Activated CD4-positive, alpha-beta T cell treated with anti-CD3 and anti-CD28 coated beads, Interleukin-2, amount 10 ng/mL, durations not matched to agents 24 days and 14 days (primary cell): ENCODE measurements at regions not wholly inside any gene's neighbourhood (a gene's known extent, or its start where the extent isn't known, plus 50 kb on each side); places are given as distances from the start of the nearest gene placed in this dataset.

Experiments
- DNase-seq: peaks from one replicate; pipeline ENCODE4 v3.0.0; 2022
- H3K27ac Mint-ChIP-seq: one replicate; pipeline ENCODE4 v1.8.0; 2022; ENCODE audit warnings: mild to moderate bottlenecking, mixed read lengths
- H3K27me3 Mint-ChIP-seq: one replicate; pipeline ENCODE4 v1.8.0; 2022; ENCODE audit warnings: mixed read lengths
- H3K36me3 Mint-ChIP-seq: one replicate; pipeline ENCODE4 v1.8.0; 2022; ENCODE audit warnings: low read depth, mild to moderate bottlenecking, mixed read lengths
- H3K4me1 Mint-ChIP-seq: one replicate; pipeline ENCODE4 v1.8.0; 2021; ENCODE audit warnings: mixed read lengths
- H3K4me3 Mint-ChIP-seq: one replicate; pipeline ENCODE4 v1.8.0; 2022; ENCODE audit warnings: mild to moderate bottlenecking, moderate library complexity, mixed read lengths
- H3K9me3 Mint-ChIP-seq: one replicate; pipeline ENCODE4 v1.8.0; 2021; ENCODE audit warnings: mixed read lengths
- intact Hi-C: fragments of 100-400 bp; cut with micrococcal nuclease; formaldehyde crosslinking; loops from one replicate; pipeline ENCODE4 v1.15.1; 2023

- DNase-seq, result no peak
- Mint-ChIP-seq H3K4me1 (peaks cover 24% of the 10 kb centered on the region), H3K27me3 (no peaks in the 10 kb centered on the region), H3K4me3 (no peak overlapping the region), H3K9me3 (peaks cover 13% of the 10 kb centered on the region), H3K36me3 (peaks cover 5% of the 10 kb centered on the region), H3K27ac (no peak overlapping the region)
- intact Hi-C loops, result no loop called here
Measured at GRCh38 chr21:38954588-38955004, 148.9 kb downstream of the ETS2 start.

- Mint-ChIP-seq H3K4me3 (no peak overlapping the region), H3K36me3 (peaks cover 2% of the 10 kb centered on the region), H3K27me3 (no peaks in the 10 kb centered on the region), H3K9me3 (peaks cover 16% of the 10 kb centered on the region), H3K4me1 (peaks cover 14% of the 10 kb centered on the region), H3K27ac (no peak overlapping the region)
- DNase-seq, result no peak
- intact Hi-C loops, result no loop called here
Measured at GRCh38 chr21:38953516-38953915, 147.8 kb downstream of the ETS2 start.

GRCh38 chr21:38952890-38953289, 147.2 kb downstream of the ETS2 start:
- intact Hi-C loops, result no loop called here
- Mint-ChIP-seq H3K9me3 (peaks cover 15% of the 10 kb centered on the region), H3K27me3 (no peaks in the 10 kb centered on the region), H3K27ac (no peak overlapping the region), H3K4me3 (no peak overlapping the region), H3K36me3 (peaks cover under 1% of the 10 kb centered on the region), H3K4me1 (peaks cover 9% of the 10 kb centered on the region)
- no peak for DNase-seq

- no peak for DNase-seq
- Mint-ChIP-seq H3K27ac (no peak overlapping the region), H3K36me3 (no peaks in the 10 kb centered on the region)
Measured at GRCh38 chr21:38951095-38951730, 145.5 kb downstream of the ETS2 start.

GRCh38 chr21:38950435-38951094, 144.8 kb downstream of the ETS2 start:
- Mint-ChIP-seq H3K36me3 (no peaks in the 10 kb centered on the region), H3K4me3 (no peak overlapping the region), H3K9me3 (peaks cover 17% of the 10 kb centered on the region), H3K27me3 (no peaks in the 10 kb centered on the region), H3K27ac (no peak overlapping the region), H3K4me1 (no peaks in the 10 kb centered on the region)
- intact Hi-C loops, result no loop called here
- no peak for DNase-seq

More at GRCh38 chr21:38951095-38951730, 145.5 kb downstream of the ETS2 start:
- intact Hi-C loops, result no loop called here
- Mint-ChIP-seq H3K4me1 (no peaks in the 10 kb centered on the region), H3K9me3 (peaks cover 17% of the 10 kb centered on the region), H3K4me3 (no peak overlapping the region), H3K27me3 (no peaks in the 10 kb centered on the region)

- H3K27me3 Mint-ChIP-seq, result no peaks in the 10 kb centered on the region
- no peak overlapping the region for H3K27ac Mint-ChIP-seq
- peaks cover 17% of the 10 kb centered on the region for H3K9me3 Mint-ChIP-seq
- intact Hi-C loops, result no loop called here
- H3K36me3 Mint-ChIP-seq, result no peaks in the 10 kb centered on the region
- H3K4me1 Mint-ChIP-seq, result no peaks in the 10 kb centered on the region
- no peak for DNase-seq
- no peak overlapping the region for H3K4me3 Mint-ChIP-seq
Measured at GRCh38 chr21:38949070-38949380, 143.3 kb downstream of the ETS2 start.

- H3K36me3 Mint-ChIP-seq, result no peaks in the 10 kb centered on the region
Measured at GRCh38 chr21:38948377-38949069, 142.8 kb downstream of the ETS2 start.

GRCh38 chr21:38945545-38946245, 140.0 kb downstream of the ETS2 start:
- no peaks in the 10 kb centered on the region for H3K4me1 Mint-ChIP-seq
- H3K4me3 Mint-ChIP-seq, result no peak overlapping the region
- H3K9me3 Mint-ChIP-seq, result peaks cover 17% of the 10 kb centered on the region
- H3K27me3 Mint-ChIP-seq, result no peaks in the 10 kb centered on the region
- intact Hi-C loops, result no loop called here
- no peak for DNase-seq
- H3K27ac Mint-ChIP-seq, result no peak overlapping the region
- H3K36me3 Mint-ChIP-seq, result no peaks in the 10 kb centered on the region

More at GRCh38 chr21:38948377-38949069, 142.8 kb downstream of the ETS2 start:
- no peak overlapping the region for H3K27ac Mint-ChIP-seq
- H3K27me3 Mint-ChIP-seq, result no peaks in the 10 kb centered on the region
- H3K4me3 Mint-ChIP-seq, result no peak overlapping the region
- no peaks in the 10 kb centered on the region for H3K4me1 Mint-ChIP-seq
- H3K9me3 Mint-ChIP-seq, result peaks cover 17% of the 10 kb centered on the region
- intact Hi-C loops, result no loop called here
- DNase-seq, result no peak

- no peak overlapping the region for H3K4me3 Mint-ChIP-seq
- H3K27ac Mint-ChIP-seq, result no peak overlapping the region
- H3K4me1 Mint-ChIP-seq, result no peaks in the 10 kb centered on the region
- no peak for DNase-seq
- H3K36me3 Mint-ChIP-seq, result no peaks in the 10 kb centered on the region
- H3K9me3 Mint-ChIP-seq, result peaks cover 11% of the 10 kb centered on the region
- no peaks in the 10 kb centered on the region for H3K27me3 Mint-ChIP-seq
- intact Hi-C loops, result no loop called here
Measured at GRCh38 chr21:38944903-38945302, 139.2 kb downstream of the ETS2 start.

GRCh38 chr21:38944402-38944801, 138.7 kb downstream of the ETS2 start:
- no peak overlapping the region for H3K4me3 Mint-ChIP-seq
- H3K27ac Mint-ChIP-seq, result no peak overlapping the region
- no peak for DNase-seq
- H3K27me3 Mint-ChIP-seq, result no peaks in the 10 kb centered on the region
- peaks cover 9% of the 10 kb centered on the region for H3K9me3 Mint-ChIP-seq
- H3K4me1 Mint-ChIP-seq, result no peaks in the 10 kb centered on the region
- intact Hi-C loops, result no loop called here
- no peaks in the 10 kb centered on the region for H3K36me3 Mint-ChIP-seq

GRCh38 chr21:38942748-38943211, 137.1 kb downstream of the ETS2 start:
- H3K36me3 Mint-ChIP-seq, result no peaks in the 10 kb centered on the region
- no peak for DNase-seq
- no peak overlapping the region for H3K27ac Mint-ChIP-seq
- no peak overlapping the region for H3K4me3 Mint-ChIP-seq
- H3K27me3 Mint-ChIP-seq, result no peaks in the 10 kb centered on the region
- peaks cover 14% of the 10 kb centered on the region for H3K4me1 Mint-ChIP-seq
- intact Hi-C loops, result no loop called here
- peaks cover 4% of the 10 kb centered on the region for H3K9me3 Mint-ChIP-seq

- H3K4me1 Mint-ChIP-seq, result peaks cover 23% of the 10 kb centered on the region
- no peaks in the 10 kb centered on the region for H3K27me3 Mint-ChIP-seq
- no peaks in the 10 kb centered on the region for H3K9me3 Mint-ChIP-seq
- H3K4me3 Mint-ChIP-seq, result peak overlapping the region; percentile 33
- H3K36me3 Mint-ChIP-seq, result no peaks in the 10 kb centered on the region
- intact Hi-C loops, result no loop called here
- no peak for DNase-seq
- peak overlapping the region; percentile 63 for H3K27ac Mint-ChIP-seq
Measured at GRCh38 chr21:38938769-38939168, 133.0 kb downstream of the ETS2 start.

- Mint-ChIP-seq H3K9me3 (no peaks in the 10 kb centered on the region), H3K27ac (peak overlapping the region; percentile 63), H3K27me3 (no peaks in the 10 kb centered on the region), H3K4me3 (peak overlapping the region; percentile 33), H3K36me3 (no peaks in the 10 kb centered on the region), H3K4me1 (peaks cover 23% of the 10 kb centered on the region)
- intact Hi-C loops, result no loop called here
- peak; percentile 85 for DNase-seq
Measured at GRCh38 chr21:38938343-38938742, 132.6 kb downstream of the ETS2 start.

- Mint-ChIP-seq H3K27ac (peak overlapping the region; percentile 63), H3K9me3 (no peaks in the 10 kb centered on the region), H3K27me3 (no peaks in the 10 kb centered on the region), H3K4me3 (peak overlapping the region; percentile 33), H3K4me1 (peaks cover 23% of the 10 kb centered on the region), H3K36me3 (no peaks in the 10 kb centered on the region)
- intact Hi-C loops, result no loop called here
- DNase-seq, result no peak
Measured at GRCh38 chr21:38937844-38938243, 132.1 kb downstream of the ETS2 start.
